ENCODE measurements at regions not wholly inside any gene's neighbourhood (a gene's known extent, or its start where the extent isn't known, plus 50 kb on each side); places are given as distances from the start of the nearest gene placed in this dataset.

GRCh38 chr13:84646957-84647356 is 764.7 kb upstream of the SLITRK1 start:
- H3K27ac ChIP-seq (ENCODE audit: low read length), result no peak overlapping the region
- H2AFZ ChIP-seq (ENCODE audit: low read depth, low read length), result no peak overlapping the region
- no peak overlapping the region for H3K4me2 ChIP-seq (ENCODE audit: low read length)
- H3K36me3 ChIP-seq (replicated peaks; ENCODE audit: low read depth, low read length), result no peaks in the 10 kb centered on the region
- H3K27me3 ChIP-seq (ENCODE audit: low read depth, low read length), result no peaks in the 10 kb centered on the region
- no peak overlapping the region for H3K9ac ChIP-seq (ENCODE audit: low read length)
- H3K4me1 ChIP-seq (ENCODE audit: low read length), result peaks cover 6% of the 10 kb centered on the region; the same call in 1 of the 2 replicates
- TF ChIP-seq, protein P1, sequence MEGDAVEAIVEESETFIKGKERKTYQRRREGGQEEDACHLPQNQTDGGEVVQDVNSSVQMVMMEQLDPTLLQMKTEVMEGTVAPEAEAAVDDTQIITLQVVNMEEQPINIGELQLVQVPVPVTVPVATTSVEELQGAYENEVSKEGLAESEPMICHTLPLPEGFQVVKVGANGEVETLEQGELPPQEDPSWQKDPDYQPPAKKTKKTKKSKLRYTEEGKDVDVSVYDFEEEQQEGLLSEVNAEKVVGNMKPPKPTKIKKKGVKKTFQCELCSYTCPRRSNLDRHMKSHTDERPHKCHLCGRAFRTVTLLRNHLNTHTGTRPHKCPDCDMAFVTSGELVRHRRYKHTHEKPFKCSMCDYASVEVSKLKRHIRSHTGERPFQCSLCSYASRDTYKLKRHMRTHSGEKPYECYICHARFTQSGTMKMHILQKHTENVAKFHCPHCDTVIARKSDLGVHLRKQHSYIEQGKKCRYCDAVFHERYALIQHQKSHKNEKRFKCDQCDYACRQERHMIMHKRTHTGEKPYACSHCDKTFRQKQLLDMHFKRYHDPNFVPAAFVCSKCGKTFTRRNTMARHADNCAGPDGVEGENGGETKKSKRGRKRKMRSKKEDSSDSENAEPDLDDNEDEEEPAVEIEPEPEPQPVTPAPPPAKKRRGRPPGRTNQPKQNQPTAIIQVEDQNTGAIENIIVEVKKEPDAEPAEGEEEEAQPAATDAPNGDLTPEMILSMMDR (IDR thresholded peaks at IDR 0.05; ENCODE audit: low read depth, low read length), result no peak
- TF ChIP-seq EZH2phosphoT487 (IDR thresholded peaks at IDR 0.05; ENCODE audit: low read depth), result no peak
- no peak overlapping the region for H3K4me3 ChIP-seq (ENCODE audit: low read length)
- no peaks in the 10 kb centered on the region for H3K9me3 ChIP-seq (ENCODE audit: insufficient read depth, low read length)
- no peaks in the 10 kb centered on the region for H3K79me2 ChIP-seq (ENCODE audit: low read length)
- H4K20me1 ChIP-seq (ENCODE audit: insufficient read depth, low read length), result no peaks in the 10 kb centered on the region

GRCh38 chr13:84645196-84646012 is 763.1 kb upstream of the SLITRK1 start:
- Histone ChIP-seq H3K27ac (ENCODE audit: low read length) (no peak overlapping the region), H3K4me2 (ENCODE audit: low read length) (no peak overlapping the region), H3K36me3 (replicated peaks; ENCODE audit: low read depth, low read length) (no peaks in the 10 kb centered on the region), H3K27me3 (ENCODE audit: low read depth, low read length) (no peaks in the 10 kb centered on the region), H3K9ac (ENCODE audit: low read length) (no peak overlapping the region), H2AFZ (ENCODE audit: low read depth, low read length) (no peak overlapping the region), H3K4me3 (ENCODE audit: low read length) (no peak overlapping the region), H3K9me3 (ENCODE audit: insufficient read depth, low read length) (no peaks in the 10 kb centered on the region), H3K79me2 (ENCODE audit: low read length) (no peaks in the 10 kb centered on the region), H4K20me1 (ENCODE audit: insufficient read depth, low read length) (no peaks in the 10 kb centered on the region), H3K4me1 (ENCODE audit: low read length) (peaks cover 6% of the 10 kb centered on the region; the same call in 1 of the 2 replicates)
- TF ChIP-seq EZH2phosphoT487 (IDR thresholded peaks at IDR 0.05; ENCODE audit: low read depth), result no peak
- TF ChIP-seq, protein P1 (IDR thresholded peaks at IDR 0.05; ENCODE audit: low read depth, low read length), result peak; percentile 26

GRCh38 chr13:84641491-84641890 is 759.2 kb upstream of the SLITRK1 start:
- H3K36me3 ChIP-seq (replicated peaks; ENCODE audit: low read depth, low read length), result no peaks in the 10 kb centered on the region
- H2AFZ ChIP-seq (ENCODE audit: low read depth, low read length), result no peak overlapping the region
- no peaks in the 10 kb centered on the region for H3K9me3 ChIP-seq (ENCODE audit: insufficient read depth, low read length)
- TF ChIP-seq, protein P1 (IDR thresholded peaks at IDR 0.05; ENCODE audit: low read depth, low read length), result no peak
- TF ChIP-seq EZH2phosphoT487 (IDR thresholded peaks at IDR 0.05; ENCODE audit: low read depth), result no peak
- H3K4me1 ChIP-seq (ENCODE audit: low read length), result peaks cover 6% of the 10 kb centered on the region; the same call in 1 of the 2 replicates
- H4K20me1 ChIP-seq (ENCODE audit: insufficient read depth, low read length), result no peaks in the 10 kb centered on the region
- H3K27me3 ChIP-seq (ENCODE audit: low read depth, low read length), result no peaks in the 10 kb centered on the region
- no peak overlapping the region for H3K4me2 ChIP-seq (ENCODE audit: low read length)
- H3K27ac ChIP-seq (ENCODE audit: low read length), result no peak overlapping the region
- no peaks in the 10 kb centered on the region for H3K79me2 ChIP-seq (ENCODE audit: low read length)
- no peak overlapping the region for H3K9ac ChIP-seq (ENCODE audit: low read length)
- H3K4me3 ChIP-seq (ENCODE audit: low read length), result no peak overlapping the region

- Histone ChIP-seq H3K4me2 (ENCODE audit: low read length) (no peak overlapping the region), H3K4me1 (ENCODE audit: low read length) (peaks cover 6% of the 10 kb centered on the region; the same call in 1 of the 2 replicates), H3K79me2 (ENCODE audit: low read length) (no peaks in the 10 kb centered on the region), H4K20me1 (ENCODE audit: insufficient read depth, low read length) (no peaks in the 10 kb centered on the region), H2AFZ (ENCODE audit: low read depth, low read length) (no peak overlapping the region), H3K27me3 (ENCODE audit: low read depth, low read length) (no peaks in the 10 kb centered on the region), H3K36me3 (replicated peaks; ENCODE audit: low read depth, low read length) (no peaks in the 10 kb centered on the region), H3K27ac (ENCODE audit: low read length) (no peak overlapping the region), H3K9me3 (ENCODE audit: insufficient read depth, low read length) (no peaks in the 10 kb centered on the region), H3K9ac (ENCODE audit: low read length) (no peak overlapping the region), H3K4me3 (ENCODE audit: low read length) (no peak overlapping the region)
- TF ChIP-seq EZH2phosphoT487 (IDR thresholded peaks at IDR 0.05; ENCODE audit: low read depth), result no peak
- TF ChIP-seq, protein P1 (IDR thresholded peaks at IDR 0.05; ENCODE audit: low read depth, low read length), result no peak
Measured at GRCh38 chr13:84640691-84641090, 758.4 kb upstream of the SLITRK1 start.
